H1 (cell line): ENCODE measurements at regions not wholly inside any gene's neighbourhood (a gene's known extent, or its start where the extent isn't known, plus 50 kb on each side); places are given as distances from the start of the nearest gene placed in this dataset.

Experiments used
- CREB1 ChIP-seq: IDR thresholded peaks from 2 replicates; pipeline ENCODE4 v1.6.1; 2012; ENCODE audit warnings: inconsistent platforms
- EGR1 ChIP-seq: IDR thresholded peaks from 2 replicates; pipeline ENCODE4 v1.6.1; 2011; ENCODE audit warnings: low read depth, low read length, borderline replicate concordance
- GABPA ChIP-seq: IDR thresholded peaks from 2 replicates; pipeline ENCODE4 v1.6.1; 2011; ENCODE audit warnings: mild to moderate bottlenecking, low read length, moderate library complexity, borderline replicate concordance; ENCODE audit not compliant: insufficient read depth
- GTF2F1 ChIP-seq: IDR thresholded peaks from 2 replicates; pipeline ENCODE4 v1.6.1; 2012; ENCODE audit warnings: low read depth, low read length, improper control_type of control experiment, borderline replicate concordance
- HDAC2 ChIP-seq, 2 experiments: fragments of 300-600 bp in 1 of 2; sonication (generic) in 1 of 2; IDR thresholded peaks; 2 replicates each; pipeline ENCODE4 v1.6.1; 2011 to 2012; ENCODE audit warnings: low read depth in 2 of 2, low read length in 2 of 2, mild to moderate bottlenecking in 2 of 2, moderate library complexity in 2 of 2, borderline replicate concordance in 1 of 2, inconsistent platforms in 1 of 2
- PHF8 ChIP-seq: fragments of 200-600 bp; sonication (generic); conservative IDR thresholded peaks from 2 replicates; pipeline ENCODE4 v1.7.1; 2012; ENCODE audit warnings: low read depth, mild to moderate bottlenecking, inconsistent platforms, low read length, moderate library complexity
- POLR2A ChIP-seq, 2 experiments: IDR thresholded peaks; 1 replicate in 1 of 2; 2 replicates in 1 of 2; pipeline ENCODE4 v1.6.1; 2011; ENCODE audit warnings: low read depth in 2 of 2, low read length in 2 of 2, mild to moderate bottlenecking in 2 of 2; ENCODE audit errors: control extremely low read depth in 1 of 2
- SIN3A ChIP-seq, 2 experiments: IDR thresholded peaks in 1 of 2; conservative IDR thresholded peaks in 1 of 2; 2 replicates each; pipeline ENCODE4 v1.6.1; 2011 to 2012; ENCODE audit warnings: low read length in 2 of 2, improper control_type of control experiment in 1 of 2, low read depth in 1 of 2, mild to moderate bottlenecking in 1 of 2
- TAF1 ChIP-seq: IDR thresholded peaks from 2 replicates; pipeline ENCODE4 v1.6.1; 2011; ENCODE audit warnings: mild to moderate bottlenecking, low read depth, low read length
- TCF12 ChIP-seq: IDR thresholded peaks from 2 replicates; pipeline ENCODE4 v1.6.1; 2011; ENCODE audit warnings: low read depth, mild to moderate bottlenecking, low read length
- TF ChIP-seq, protein P1 (sequence below), 3 experiments: IDR thresholded peaks; 1 replicate in 2 of 3; 2 replicates in 1 of 3; pipeline versions ENCODE4 v1.5.1 to v1.6.1; 2011; ENCODE audit warnings: low read length in 3 of 3, mild to moderate bottlenecking in 3 of 3, inconsistent platforms in 2 of 3, low read depth in 1 of 3, moderate library complexity in 1 of 3; ENCODE audit not compliant: insufficient read depth in 1 of 3; ENCODE audit errors: control extremely low read depth in 1 of 3
- TF ChIP-seq, protein P2 (sequence below): IDR thresholded peaks from 2 replicates; pipeline ENCODE4 v1.6.1; 2012; ENCODE audit warnings: inconsistent platforms

DNA sequence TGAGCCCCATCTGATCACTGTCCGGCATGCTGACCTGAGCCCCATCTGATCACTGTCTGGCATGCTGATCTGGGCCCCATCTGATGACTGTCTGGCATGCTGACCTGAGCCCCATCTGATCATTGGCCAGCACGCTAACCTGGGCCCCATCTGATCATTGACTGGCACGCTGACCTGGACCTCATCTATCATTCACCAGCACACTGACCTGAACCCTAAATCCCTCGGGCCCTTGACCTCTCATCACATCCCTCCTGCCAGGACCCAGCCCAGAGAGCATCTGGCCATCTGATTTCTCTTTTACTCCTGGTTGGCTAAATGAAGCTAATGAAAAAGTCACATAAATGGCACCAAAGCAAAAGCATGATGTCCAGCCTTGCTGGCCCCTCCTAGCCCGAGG, 207.1 kb downstream of the NDUFA10 start:
- TF ChIP-seq, protein P1, sequence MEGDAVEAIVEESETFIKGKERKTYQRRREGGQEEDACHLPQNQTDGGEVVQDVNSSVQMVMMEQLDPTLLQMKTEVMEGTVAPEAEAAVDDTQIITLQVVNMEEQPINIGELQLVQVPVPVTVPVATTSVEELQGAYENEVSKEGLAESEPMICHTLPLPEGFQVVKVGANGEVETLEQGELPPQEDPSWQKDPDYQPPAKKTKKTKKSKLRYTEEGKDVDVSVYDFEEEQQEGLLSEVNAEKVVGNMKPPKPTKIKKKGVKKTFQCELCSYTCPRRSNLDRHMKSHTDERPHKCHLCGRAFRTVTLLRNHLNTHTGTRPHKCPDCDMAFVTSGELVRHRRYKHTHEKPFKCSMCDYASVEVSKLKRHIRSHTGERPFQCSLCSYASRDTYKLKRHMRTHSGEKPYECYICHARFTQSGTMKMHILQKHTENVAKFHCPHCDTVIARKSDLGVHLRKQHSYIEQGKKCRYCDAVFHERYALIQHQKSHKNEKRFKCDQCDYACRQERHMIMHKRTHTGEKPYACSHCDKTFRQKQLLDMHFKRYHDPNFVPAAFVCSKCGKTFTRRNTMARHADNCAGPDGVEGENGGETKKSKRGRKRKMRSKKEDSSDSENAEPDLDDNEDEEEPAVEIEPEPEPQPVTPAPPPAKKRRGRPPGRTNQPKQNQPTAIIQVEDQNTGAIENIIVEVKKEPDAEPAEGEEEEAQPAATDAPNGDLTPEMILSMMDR (IDR thresholded peaks at IDR 0.05; ENCODE audit: control extremely low read depth in 1 of 3, insufficient read depth in 1 of 3, low read depth in 1 of 3, low read length in 3 of 3), result no peak
- no peak for TF ChIP-seq HDAC2 (IDR thresholded peaks at IDR 0.05; ENCODE audit: borderline replicate concordance in 1 of 2, low read depth in 2 of 2, low read length in 2 of 2)
- no peak for TF ChIP-seq SIN3A (conservative IDR thresholded peaks at IDR 0.05 in 1 of 2, IDR thresholded peaks at IDR 0.05 in 1 of 2; ENCODE audit: low read depth in 1 of 2, low read length in 2 of 2)
- no peak for TF ChIP-seq PHF8
- no peak for TF ChIP-seq EGR1
- TF ChIP-seq TCF12, result no peak
- no peak for TF ChIP-seq TAF1
- no peak for TF ChIP-seq POLR2A (IDR thresholded peaks at IDR 0.05; ENCODE audit: control extremely low read depth in 1 of 2, low read depth in 2 of 2, low read length in 2 of 2)
- TF ChIP-seq, protein P2, sequence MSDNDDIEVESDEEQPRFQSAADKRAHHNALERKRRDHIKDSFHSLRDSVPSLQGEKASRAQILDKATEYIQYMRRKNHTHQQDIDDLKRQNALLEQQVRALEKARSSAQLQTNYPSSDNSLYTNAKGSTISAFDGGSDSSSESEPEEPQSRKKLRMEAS, result no peak
- no peak for TF ChIP-seq GTF2F1
- no peak for TF ChIP-seq GABPA
- no peak for TF ChIP-seq CREB1
